K562 (cell line): ENCODE measurements at regions not wholly inside any gene's neighbourhood (a gene's known extent, or its start where the extent isn't known, plus 50 kb on each side); places are given as distances from the start of the nearest gene placed in this dataset.

Experiments used
- ATAC-seq: fragments of 200-7000 bp; cut with Tn5 transposase; 3 replicates; pipeline ENCODE4 v1.9.1; 2020; ENCODE audit warnings: moderate library complexity
- BruUV-seq: library from RNA; stranded (reverse); fragments of 400-500 nt; replicated peaks from 2 replicates; lab custom pipeline; 2021; lab: Mats Ljungman, UMichigan
- CTCF ChIA-PET: fragments of 300-600 bp; formaldehyde crosslinking; extraction: SDS; loops from one replicate; lab custom pipeline; 2021; ENCODE audit warnings: low intra/inter-chr PET ratio; lab: Yijun Ruan, JAX
- POLR2A ChIA-PET: fragments of 300-600, 350-650 bp; sonication (Branson Sonifier 250); formaldehyde crosslinking; extraction: SDS; loops from one replicate; lab custom pipeline; 2021; ENCODE audit warnings: antibody characterized with exemption, inconsistent platforms; lab: Yijun Ruan, JAX
- DNase-seq, 4 experiments: peaks; one replicate each; pipeline versions ENCODE4 v3.0.0 to v3.0.0-alpha.2; 2011 to 2018; ENCODE audit warnings: low spot score in 3 of 4, mixed read lengths in 3 of 4; ENCODE audit errors: extremely low read depth in 1 of 4
- FAIRE-seq: peaks from 2 replicates; lab custom pipeline; 2011; peaks lifted over from hg19 to GRCh38; lab: Jason Lieb, UNC
- H2AFZ ChIP-seq: 2 replicates; pipeline ENCODE4 v1.6.0; 2011; ENCODE audit warnings: low read depth, low read length, control low read depth, inconsistent platforms
- H3K27ac ChIP-seq: fragments of 200-600 bp; 3 replicates; pipeline ENCODE4 v1.8.0; 2011; ENCODE audit warnings: low read depth, mild to moderate bottlenecking, control low read depth, inconsistent platforms, low read length, moderate library complexity, mixed read lengths; ENCODE audit errors: extremely low read depth
- H3K27me3 ChIP-seq, 2 experiments: fragments of 300-600 bp in 1 of 2; 2 replicates in 1 of 2; 3 replicates in 1 of 2; pipeline versions ENCODE4 v1.6.0 to v1.8.0; 2011; ENCODE audit warnings: inconsistent platforms in 2 of 2, low read length in 2 of 2, mild to moderate bottlenecking in 1 of 2, mixed read lengths in 1 of 2, moderate library complexity in 1 of 2; ENCODE audit not compliant: control insufficient read depth in 2 of 2, insufficient read depth in 2 of 2
- H3K36me3 ChIP-seq: fragments of 300-600 bp; 3 replicates; pipeline ENCODE4 v1.8.0; 2011; ENCODE audit warnings: mild to moderate bottlenecking, low read length, inconsistent platforms; ENCODE audit not compliant: control insufficient read depth, insufficient read depth
- H3K4me1 ChIP-seq, 2 experiments: fragments of 200-600 bp in 1 of 2; replicated peaks in 1 of 2; 2 replicates in 1 of 2; 3 replicates in 1 of 2; pipeline versions ENCODE4 v1.5.1 to v1.8.0; 2011; ENCODE audit warnings: inconsistent platforms in 2 of 2, low read length in 2 of 2, mild to moderate bottlenecking in 1 of 2, mixed read lengths in 1 of 2, moderate library complexity in 1 of 2; ENCODE audit not compliant: control insufficient read depth in 2 of 2, insufficient read depth in 2 of 2
- H3K4me2 ChIP-seq: 2 replicates; pipeline ENCODE4 v1.6.1; 2011; ENCODE audit warnings: low read length, control low read depth, inconsistent platforms, mixed read lengths; ENCODE audit not compliant: insufficient read depth
- H3K4me3 ChIP-seq: fragments of 200-600 bp; sonication (generic), shearing (Covaris generic); 2 replicates; pipeline ENCODE4 v1.5.1; 2016; ENCODE audit warnings: control low read depth, inconsistent platforms
- H3K79me2 ChIP-seq: fragments of 200-600 bp; 3 replicates; pipeline ENCODE4 v1.8.0; 2011; ENCODE audit warnings: low read length, inconsistent platforms; ENCODE audit not compliant: control insufficient read depth, insufficient read depth
- H3K9ac ChIP-seq, 2 experiments: 2 replicates each; pipeline versions ENCODE4 v1.6.0 to v1.6.1; 2011; ENCODE audit warnings: low read depth in 2 of 2, low read length in 2 of 2, control low read depth in 1 of 2, inconsistent platforms in 1 of 2, mild to moderate bottlenecking in 1 of 2, mixed read lengths in 1 of 2; ENCODE audit not compliant: insufficient read depth in 1 of 2
- H3K9me1 ChIP-seq: one replicate; pipeline ENCODE4 v1.6.0; 2011; ENCODE audit warnings: inconsistent platforms, mild to moderate bottlenecking, low read length, moderate library complexity; ENCODE audit not compliant: control insufficient read depth, insufficient read depth
- H3K9me3 ChIP-seq: replicated peaks from 2 replicates; pipeline ENCODE4 v1.5.1; 2011; ENCODE audit warnings: low read depth, low read length, inconsistent platforms; ENCODE audit not compliant: control insufficient read depth, insufficient read depth
- H4K20me1 ChIP-seq: replicated peaks from 2 replicates; pipeline ENCODE4 v1.6.1; 2011; ENCODE audit warnings: low read length, inconsistent platforms, mixed read lengths; ENCODE audit not compliant: control insufficient read depth, insufficient read depth
- DDX20 ChIP-seq: fragments of 450-650 bp; IDR thresholded peaks from 2 replicates; pipeline ENCODE4 v1.6.1; 2016; ENCODE audit warnings: missing genetic modification characterization, low read depth, mild to moderate bottlenecking, missing compliant biosample characterization, moderate library complexity
- ETS2 ChIP-seq: IDR thresholded peaks from 2 replicates; pipeline ENCODE4 v1.6.1; 2016; ENCODE audit warnings: borderline replicate concordance, missing genetic modification characterization, mild to moderate bottlenecking, moderate library complexity, missing compliant biosample characterization; ENCODE audit not compliant: poor library complexity, severe bottlenecking
- HNRNPLL ChIP-seq: fragments of 200-400 bp; formaldehyde crosslinking; IDR thresholded peaks from 2 replicates; pipeline ENCODE4 v1.6.1; 2017; ENCODE audit warnings: low read length, low read depth, mild to moderate bottlenecking; ENCODE audit not compliant: poor library complexity, severe bottlenecking
- NCOR1 ChIP-seq: fragments of 450-650 bp; IDR thresholded peaks from 2 replicates; pipeline ENCODE4 v1.6.1; 2016; ENCODE audit warnings: mild to moderate bottlenecking, moderate library complexity
- THRAP3 ChIP-seq: fragments of 450-650 bp; IDR thresholded peaks from 2 replicates; pipeline ENCODE4 v1.6.1; 2016; ENCODE audit warnings: mild to moderate bottlenecking, inconsistent platforms, borderline replicate concordance
- ZFX ChIP-seq: sonication (generic); formaldehyde crosslinking; IDR thresholded peaks from 2 replicates; pipeline ENCODE4 v1.8.0; 2022; ENCODE audit warnings: mild to moderate bottlenecking, missing genetic modification reagents, moderate library complexity
- ZNF239 ChIP-seq: fragments of 250-450 bp; sonication (Bioruptor Pico); IDR thresholded peaks from 2 replicates; pipeline ENCODE4 v1.4.0; 2020; ENCODE audit warnings: mild to moderate bottlenecking
- ZNF740 ChIP-seq, 3 experiments: fragments of 200-800 bp in 1 of 3; sonication (Bioruptor generic) in 1 of 3; sonication (generic) in 1 of 3; formaldehyde crosslinking in 1 of 3; IDR thresholded peaks; 2 replicates each; pipeline versions ENCODE4 v1.6.1 to v1.8.0; 2016 to 2022; ENCODE audit warnings: mild to moderate bottlenecking in 2 of 3, missing compliant biosample characterization in 2 of 3, missing genetic modification characterization in 2 of 3, missing genetic modification reagents in 1 of 3
- WGBS: fragments of 100-300 bp; shearing (Covaris generic); methylation state at CpG from one replicate; pipeline ENCODE4 v1.1.6; 2016; ENCODE audit warnings: low coverage, mixed read lengths; ENCODE audit not compliant: insufficient coverage; ENCODE audit errors: missing lambda C conversion rate; 5-methylcytosine and 5-hydroxymethylcytosine counted together
- in situ Hi-C: fragments of 300-500 bp; cut with MboI; formaldehyde crosslinking; loops from 4 replicates; pipeline ENCODE4 v1.15.0; 2018; ENCODE audit warnings: inconsistent platforms, mixed read lengths
- intact Hi-C: fragments of 100-400 bp; cut with micrococcal nuclease; formaldehyde crosslinking; loops from 2 replicates; pipeline ENCODE4 v1.14.2; 2022

- no peak for TF ChIP-seq HNRNPLL
- TF ChIP-seq ZNF239 (CRISPR knock-in tag) = no peak
- TF ChIP-seq NCOR1 = no peak
- no peak for TF ChIP-seq THRAP3
- no peak for TF ChIP-seq ZFX (CRISPR knock-in tag)
- no peak for TF ChIP-seq ETS2 (tag)
- no peak for TF ChIP-seq ZNF740 (CRISPR knock-in tag; IDR thresholded peaks at IDR 0.05)
- TF ChIP-seq ZNF740 (tag; IDR thresholded peaks at IDR 0.05) = no peak
- no peak for TF ChIP-seq DDX20 (tag)
- H3K79me2 ChIP-seq = no peaks in the 10 kb centered on the region
- peaks cover 3% of the 10 kb centered on the region; the same call in 1 of the 2 replicates for H3K9me3 ChIP-seq
- WGBS = 8% methylated on average over 1 of the region's 1 CpG
- BruUV-seq = no TSS peak
- no peaks in the 10 kb centered on the region for H3K4me1 ChIP-seq
- no peaks in the 10 kb centered on the region for H3K9me1 ChIP-seq
- ATAC-seq (no peak), FAIRE-seq (no peak), DNase-seq (no peak)
- H3K4me2 ChIP-seq = no peak overlapping the region
- H3K9ac ChIP-seq = no peak overlapping the region
- no peaks in the 10 kb centered on the region for H3K27me3 ChIP-seq
- CTCF ChIA-PET = no interaction called here
- H3K27ac ChIP-seq = no peak overlapping the region
- POLR2A ChIA-PET = no interaction called here
- H4K20me1 ChIP-seq = no peaks in the 10 kb centered on the region
- in situ Hi-C loops = no loop called here
- H3K4me3 ChIP-seq = no peak overlapping the region
- no peak overlapping the region for H2AFZ ChIP-seq
- intact Hi-C loops = no loop called here
- no peaks in the 10 kb centered on the region for H3K36me3 ChIP-seq
Observed at GRCh38 chr12:58528271-58528670, 392.0 kb downstream of the LRIG3 start.
